AG09319 (cell line): ENCODE measurements at regions not wholly inside any gene's neighbourhood (a gene's known extent, or its start where the extent isn't known, plus 50 kb on each side); places are given as distances from the start of the nearest gene placed in this dataset.

Experiments used
- DNase-seq: peaks from one replicate; pipeline ENCODE4 v3.0.0-alpha.2; 2010; ENCODE audit warnings: low read depth; ENCODE audit errors: extremely low read depth
- CTCF ChIP-seq: IDR thresholded peaks from 2 replicates; pipeline ENCODE4 v1.5.1; 2011; ENCODE audit warnings: low read depth, mild to moderate bottlenecking, inconsistent platforms, low read length, moderate library complexity

GRCh38 chr14:30445011-30445793 is 113.8 kb upstream of the G2E3 start:
- TF ChIP-seq CTCF: no peak
- no peak for DNase-seq

- no peak for DNase-seq
- no peak for TF ChIP-seq CTCF
These were observed 113.1 kb upstream of the G2E3 start for GRCh38 chr14:30445852-30446251.

- no peak for DNase-seq
- TF ChIP-seq CTCF: no peak
These were observed 108.1 kb upstream of the G2E3 start for GRCh38 chr14:30450631-30451545.

GRCh38 chr14:30456296-30456695 is 102.7 kb upstream of the G2E3 start:
- DNase-seq: no peak
- TF ChIP-seq CTCF: no peak

GRCh38 chr14:30462358-30462757 is 96.6 kb upstream of the G2E3 start:
- no peak for TF ChIP-seq CTCF
- no peak for DNase-seq

- TF ChIP-seq CTCF: no peak
- no peak for DNase-seq
These were observed 94.5 kb upstream of the G2E3 start for GRCh38 chr14:30464481-30464880.

GRCh38 chr14:30468354-30468753 is 90.6 kb upstream of the G2E3 start:
- no peak for TF ChIP-seq CTCF

More at GRCh38 chr14:30468354-30468753, 90.6 kb upstream of the G2E3 start:
- DNase-seq: no peak
